HG02970 (cell line): ENCODE measurements at regions not wholly inside any gene's neighbourhood (a gene's known extent, or its start where the extent isn't known, plus 50 kb on each side); places are given as distances from the start of the nearest gene placed in this dataset.
"Not testable (repeated sequence)": the region's sequence is repeated elsewhere in the genome, so short reads cannot be mapped to it uniquely, and the experiment has no call there.

Experiments used
- ATAC-seq: cut with Tn5 transposase; IDR thresholded peaks from one replicate; pipeline ENCODE4 v1.9.1; 2021; ENCODE audit warnings: mild to moderate bottlenecking, moderate library complexity, moderate number of reproducible peaks; ENCODE audit not compliant: unreplicated experiment, low FRiP score

GRCh38 chr3:159662549-159662948 lies 326.1 kb upstream of the IL12A start:
- ATAC-seq: no peak

GRCh38 chr3:159664006-159664405 lies 324.6 kb upstream of the IL12A start:
- no peak for ATAC-seq

- no peak for ATAC-seq
Observed at GRCh38 chr3:159664653-159665052, 324.0 kb upstream of the IL12A start.

- no peak for ATAC-seq
Observed at GRCh38 chr3:159667261-159667660, 321.4 kb upstream of the IL12A start.

- no peak for ATAC-seq
Observed at GRCh38 chr3:159668461-159668860, 320.2 kb upstream of the IL12A start.

GRCh38 chr3:159668990-159669476 lies 319.6 kb upstream of the IL12A start:
- ATAC-seq: no peak

GRCh38 chr3:159669766-159670165 lies 318.9 kb upstream of the IL12A start:
- ATAC-seq: no peak

- ATAC-seq: no peak
Observed at GRCh38 chr3:159672728-159673688, 315.6 kb upstream of the IL12A start.

GRCh38 chr3:159674583-159674982 lies 314.1 kb upstream of the IL12A start:
- no peak for ATAC-seq

GRCh38 chr3:159675285-159675684 lies 313.4 kb upstream of the IL12A start:
- no peak for ATAC-seq

GRCh38 chr3:159679900-159680299 lies 308.7 kb upstream of the IL12A start:
- no peak for ATAC-seq

- not testable (repeated sequence) for ATAC-seq
Observed at GRCh38 chr3:159681717-159682116, 306.9 kb upstream of the IL12A start.

GRCh38 chr3:159685801-159686200 lies 302.8 kb upstream of the IL12A start:
- ATAC-seq: no peak

GRCh38 chr3:159693226-159693625 lies 295.4 kb upstream of the IL12A start:
- no peak for ATAC-seq

GRCh38 chr3:159711560-159712333 lies 276.9 kb upstream of the IL12A start:
- ATAC-seq: no peak

GRCh38 chr3:159721324-159721723 lies 267.3 kb upstream of the IL12A start:
- ATAC-seq: no peak

- ATAC-seq: no peak
Observed at GRCh38 chr3:159723295-159723694, 265.3 kb upstream of the IL12A start.

- no peak for ATAC-seq
Observed at GRCh38 chr3:159724627-159725026, 264.0 kb upstream of the IL12A start.

GRCh38 chr3:159726231-159726964 lies 262.2 kb upstream of the IL12A start:
- no peak for ATAC-seq

- ATAC-seq: no peak
Observed at GRCh38 chr3:159727506-159727905, 261.1 kb upstream of the IL12A start.

GRCh38 chr3:159731254-159731653 lies 257.4 kb upstream of the IL12A start:
- no peak for ATAC-seq
